ENCODE measurements at regions not wholly inside any gene's neighbourhood (a gene's known extent, or its start where the extent isn't known, plus 50 kb on each side); places are given as distances from the start of the nearest gene placed in this dataset.

DNA sequence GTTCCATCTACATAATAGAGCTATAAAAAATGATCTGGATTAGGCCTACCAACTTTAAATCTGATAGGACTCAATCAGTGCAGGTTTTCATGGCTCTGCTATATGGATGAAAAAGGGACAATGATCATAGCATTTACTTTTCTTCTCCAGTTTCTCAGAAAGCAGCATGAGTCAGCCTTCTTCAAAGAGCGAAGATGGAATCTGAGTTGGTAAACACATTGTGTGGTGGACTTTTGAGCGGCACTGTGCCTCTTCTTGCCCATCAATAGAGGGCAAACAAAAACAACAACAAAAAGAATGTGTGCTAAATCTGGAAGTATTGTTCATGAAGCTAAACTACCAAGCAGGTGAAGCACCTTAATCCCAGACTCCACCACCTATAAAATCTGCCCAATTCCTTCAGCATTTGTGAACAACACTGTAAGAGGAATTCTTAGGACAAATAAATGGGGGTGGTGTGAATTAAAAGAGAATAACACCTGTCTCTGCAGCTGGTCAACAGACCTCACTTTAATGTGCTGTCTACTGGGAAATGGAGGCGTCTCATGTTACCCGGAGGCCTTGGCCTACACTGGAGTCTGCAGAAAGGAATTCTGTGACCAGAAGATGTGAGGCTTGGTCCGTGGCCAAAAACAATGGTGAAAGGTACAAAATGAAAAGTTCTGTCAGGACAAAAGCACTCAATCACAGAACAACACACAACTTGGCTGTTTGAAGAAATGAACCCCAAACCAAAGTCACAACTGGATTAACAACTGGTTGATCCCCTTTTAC lies 609.0 kb downstream of the IRS1 start (continued):
- TF ChIP-seq SRSF9 (IDR thresholded peaks at IDR 0.05; ENCODE audit: borderline replicate concordance, insufficient read depth, low read depth, low read length, poor library complexity, severe bottlenecking) (no peak), TEAD3 (CRISPR knock-in tag; optimal IDR thresholded peaks at IDR 0.05; ENCODE audit: borderline replicate concordance) (peak; percentile 79), LCORL (IDR thresholded peaks at IDR 0.05) (no peak), LCORL (CRISPR knock-in tag; IDR thresholded peaks at IDR 0.05) (peak; percentile 59; the same call in 1 of the 2 replicates), ZNF296 (CRISPR knock-in tag; conservative IDR thresholded peaks at IDR 0.05) (no peak), ELF3 (CRISPR knock-in tag; IDR thresholded peaks at IDR 0.05) (peak; percentile 49; the same call in 1 of the 2 replicates), RFX5 (IDR thresholded peaks at IDR 0.05; ENCODE audit: low read depth, low read length) (no peak), GATAD2A (CRISPR knock-in tag; IDR thresholded peaks at IDR 0.05) (peak; percentile 98), SOX5 (CRISPR knock-in tag; IDR thresholded peaks at IDR 0.05; ENCODE audit: borderline replicate concordance) (peak; percentile 98), ASH2L (IDR thresholded peaks at IDR 0.05; ENCODE audit: insufficient read length, low read depth, low read length) (peak; percentile 55), NPAS2 (CRISPR knock-in tag; IDR thresholded peaks at IDR 0.05; ENCODE audit: borderline replicate concordance) (no peak), ZNF775 (CRISPR knock-in tag; IDR thresholded peaks at IDR 0.05; ENCODE audit: borderline replicate concordance) (no peak), SMARCE1 (IDR thresholded peaks at IDR 0.05; ENCODE audit: borderline replicate concordance) (0 out of 2 replicates have a peak, but pooled peaks have one; percentile 23), ATF7 (IDR thresholded peaks at IDR 0.05) (no peak), ATF7 (CRISPR knock-in tag; IDR thresholded peaks at IDR 0.05) (no peak)
- TF ChIP-seq, protein P1, sequence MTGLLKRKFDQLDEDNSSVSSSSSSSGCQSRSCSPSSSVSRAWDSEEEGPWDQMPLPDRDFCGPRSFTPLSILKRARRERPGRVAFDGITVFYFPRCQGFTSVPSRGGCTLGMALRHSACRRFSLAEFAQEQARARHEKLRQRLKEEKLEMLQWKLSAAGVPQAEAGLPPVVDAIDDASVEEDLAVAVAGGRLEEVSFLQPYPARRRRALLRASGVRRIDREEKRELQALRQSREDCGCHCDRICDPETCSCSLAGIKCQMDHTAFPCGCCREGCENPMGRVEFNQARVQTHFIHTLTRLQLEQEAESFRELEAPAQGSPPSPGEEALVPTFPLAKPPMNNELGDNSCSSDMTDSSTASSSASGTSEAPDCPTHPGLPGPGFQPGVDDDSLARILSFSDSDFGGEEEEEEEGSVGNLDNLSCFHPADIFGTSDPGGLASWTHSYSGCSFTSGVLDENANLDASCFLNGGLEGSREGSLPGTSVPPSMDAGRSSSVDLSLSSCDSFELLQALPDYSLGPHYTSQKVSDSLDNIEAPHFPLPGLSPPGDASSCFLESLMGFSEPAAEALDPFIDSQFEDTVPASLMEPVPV (CRISPR knock-in tag; IDR thresholded peaks at IDR 0.05), result no peak
- TF ChIP-seq, protein P2, sequence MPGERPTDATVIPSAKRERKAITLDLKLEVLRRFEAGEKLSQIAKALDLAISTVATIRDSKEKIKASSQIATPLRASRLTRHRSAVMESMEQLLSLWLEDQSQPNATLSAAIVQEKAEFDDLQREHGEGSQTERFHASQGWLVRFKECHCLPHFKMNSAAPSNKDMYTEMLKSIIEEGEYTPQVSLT (CRISPR knock-in tag; IDR thresholded peaks at IDR 0.05; ENCODE audit: borderline replicate concordance, low read depth), result no peak
- TF ChIP-seq, protein P3, sequence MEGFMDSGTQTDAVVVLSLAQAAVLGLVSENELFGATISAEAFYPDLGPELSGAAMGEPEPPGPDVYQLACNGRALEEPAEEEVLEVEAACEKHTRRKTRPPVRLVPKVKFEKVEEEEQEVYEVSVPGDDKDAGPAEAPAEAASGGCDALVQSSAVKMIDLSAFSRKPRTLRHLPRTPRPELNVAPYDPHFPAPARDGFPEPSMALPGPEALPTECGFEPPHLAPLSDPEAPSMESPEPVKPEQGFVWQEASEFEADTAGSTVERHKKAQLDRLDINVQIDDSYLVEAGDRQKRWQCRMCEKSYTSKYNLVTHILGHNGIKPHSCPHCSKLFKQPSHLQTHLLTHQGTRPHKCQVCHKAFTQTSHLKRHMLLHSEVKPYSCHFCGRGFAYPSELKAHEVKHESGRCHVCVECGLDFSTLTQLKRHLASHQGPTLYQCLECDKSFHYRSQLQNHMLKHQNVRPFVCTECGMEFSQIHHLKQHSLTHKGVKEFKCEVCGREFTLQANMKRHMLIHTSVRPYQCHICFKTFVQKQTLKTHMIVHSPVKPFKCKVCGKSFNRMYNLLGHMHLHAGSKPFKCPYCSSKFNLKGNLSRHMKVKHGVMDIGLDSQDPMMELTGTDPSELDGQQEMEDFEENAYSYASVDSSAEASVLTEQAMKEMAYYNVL (CRISPR knock-in tag; IDR thresholded peaks at IDR 0.05; ENCODE audit: borderline replicate concordance), result no peak
- TF ChIP-seq, protein P4, sequence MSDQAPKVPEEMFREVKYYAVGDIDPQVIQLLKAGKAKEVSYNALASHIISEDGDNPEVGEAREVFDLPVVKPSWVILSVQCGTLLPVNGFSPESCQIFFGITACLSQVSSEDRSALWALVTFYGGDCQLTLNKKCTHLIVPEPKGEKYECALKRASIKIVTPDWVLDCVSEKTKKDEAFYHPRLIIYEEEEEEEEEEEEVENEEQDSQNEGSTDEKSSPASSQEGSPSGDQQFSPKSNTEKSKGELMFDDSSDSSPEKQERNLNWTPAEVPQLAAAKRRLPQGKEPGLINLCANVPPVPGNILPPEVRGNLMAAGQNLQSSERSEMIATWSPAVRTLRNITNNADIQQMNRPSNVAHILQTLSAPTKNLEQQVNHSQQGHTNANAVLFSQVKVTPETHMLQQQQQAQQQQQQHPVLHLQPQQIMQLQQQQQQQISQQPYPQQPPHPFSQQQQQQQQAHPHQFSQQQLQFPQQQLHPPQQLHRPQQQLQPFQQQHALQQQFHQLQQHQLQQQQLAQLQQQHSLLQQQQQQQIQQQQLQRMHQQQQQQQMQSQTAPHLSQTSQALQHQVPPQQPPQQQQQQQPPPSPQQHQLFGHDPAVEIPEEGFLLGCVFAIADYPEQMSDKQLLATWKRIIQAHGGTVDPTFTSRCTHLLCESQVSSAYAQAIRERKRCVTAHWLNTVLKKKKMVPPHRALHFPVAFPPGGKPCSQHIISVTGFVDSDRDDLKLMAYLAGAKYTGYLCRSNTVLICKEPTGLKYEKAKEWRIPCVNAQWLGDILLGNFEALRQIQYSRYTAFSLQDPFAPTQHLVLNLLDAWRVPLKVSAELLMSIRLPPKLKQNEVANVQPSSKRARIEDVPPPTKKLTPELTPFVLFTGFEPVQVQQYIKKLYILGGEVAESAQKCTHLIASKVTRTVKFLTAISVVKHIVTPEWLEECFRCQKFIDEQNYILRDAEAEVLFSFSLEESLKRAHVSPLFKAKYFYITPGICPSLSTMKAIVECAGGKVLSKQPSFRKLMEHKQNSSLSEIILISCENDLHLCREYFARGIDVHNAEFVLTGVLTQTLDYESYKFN (CRISPR knock-in tag; conservative IDR thresholded peaks at IDR 0.05), result peak; percentile 88
- TF ChIP-seq, protein P5, sequence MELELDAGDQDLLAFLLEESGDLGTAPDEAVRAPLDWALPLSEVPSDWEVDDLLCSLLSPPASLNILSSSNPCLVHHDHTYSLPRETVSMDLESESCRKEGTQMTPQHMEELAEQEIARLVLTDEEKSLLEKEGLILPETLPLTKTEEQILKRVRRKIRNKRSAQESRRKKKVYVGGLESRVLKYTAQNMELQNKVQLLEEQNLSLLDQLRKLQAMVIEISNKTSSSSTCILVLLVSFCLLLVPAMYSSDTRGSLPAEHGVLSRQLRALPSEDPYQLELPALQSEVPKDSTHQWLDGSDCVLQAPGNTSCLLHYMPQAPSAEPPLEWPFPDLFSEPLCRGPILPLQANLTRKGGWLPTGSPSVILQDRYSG (CRISPR knock-in tag; IDR thresholded peaks at IDR 0.05), result no peak
